COLO668 (cell line): ENCODE measurements at regions not wholly inside any gene's neighbourhood (a gene's known extent, or its start where the extent isn't known, plus 50 kb on each side); places are given as distances from the start of the nearest gene placed in this dataset.

ENCODE experiments used
- DNase-seq: peaks from one replicate; lab custom pipeline; 2025; ENCODE audit not compliant: unreplicated experiment; lab: John Stamatoyannopoulos, UW

- peak; percentile 34 for DNase-seq
Measured at GRCh38 chr5:158135682-158136179, 276.8 kb upstream of the CLINT1 start.

GRCh38 chr5:158133369-158133768 lies 274.4 kb upstream of the CLINT1 start:
- DNase-seq, result no peak

- DNase-seq, result no peak
Measured at GRCh38 chr5:158127536-158127935, 268.6 kb upstream of the CLINT1 start.

- no peak for DNase-seq
Measured at GRCh38 chr5:158126442-158127405, 267.8 kb upstream of the CLINT1 start.

- DNase-seq, result no peak
Measured at GRCh38 chr5:158124606-158125316, 265.8 kb upstream of the CLINT1 start.

- DNase-seq, result no peak
Measured at GRCh38 chr5:158123595-158123994, 264.6 kb upstream of the CLINT1 start.

GRCh38 chr5:158121678-158122077 lies 262.7 kb upstream of the CLINT1 start:
- DNase-seq, result no peak

- DNase-seq, result no peak
Measured at GRCh38 chr5:158120760-158121159, 261.8 kb upstream of the CLINT1 start.

GRCh38 chr5:158119961-158120723 lies 261.2 kb upstream of the CLINT1 start:
- no peak for DNase-seq

- no peak for DNase-seq
Measured at GRCh38 chr5:158117467-158118160, 258.7 kb upstream of the CLINT1 start.

- DNase-seq, result no peak
Measured at GRCh38 chr5:158116965-158117364, 258.0 kb upstream of the CLINT1 start.

GRCh38 chr5:158115468-158115867 lies 256.5 kb upstream of the CLINT1 start:
- no peak for DNase-seq

- DNase-seq, result no peak
Measured at GRCh38 chr5:158108177-158108576, 249.2 kb upstream of the CLINT1 start.

- no peak for DNase-seq
Measured at GRCh38 chr5:158100373-158100888, 241.5 kb upstream of the CLINT1 start.

GRCh38 chr5:158099571-158100105 lies 240.7 kb upstream of the CLINT1 start:
- DNase-seq, result no peak

- no peak for DNase-seq
Measured at GRCh38 chr5:158096835-158097234, 237.9 kb upstream of the CLINT1 start.

GRCh38 chr5:158086856-158087255 lies 227.9 kb upstream of the CLINT1 start:
- no peak for DNase-seq

GRCh38 chr5:158084292-158084691 lies 225.3 kb upstream of the CLINT1 start:
- DNase-seq, result no peak

- DNase-seq, result no peak
Measured at GRCh38 chr5:158082696-158083287, 223.8 kb upstream of the CLINT1 start.

- DNase-seq, result no peak
Measured at GRCh38 chr5:158080112-158080511, 221.2 kb upstream of the CLINT1 start.
